ENCODE measurements at regions not wholly inside any gene's neighbourhood (a gene's known extent, or its start where the extent isn't known, plus 50 kb on each side); places are given as distances from the start of the nearest gene placed in this dataset.

GRCh38 chr16:26749072-26749471 is 317.7 kb upstream of the C16orf82 start:
- TF ChIP-seq FOXJ3 (CRISPR knock-in tag; IDR thresholded peaks at IDR 0.05; ENCODE audit: borderline replicate concordance), result no peak
- no peak for TF ChIP-seq NR2C2 (CRISPR knock-in tag; IDR thresholded peaks at IDR 0.05)
- TF ChIP-seq CTCF (IDR thresholded peaks at IDR 0.05), result no peak
- TF ChIP-seq NR1H2 (CRISPR knock-in tag; IDR thresholded peaks at IDR 0.05), result no peak
- no peak for TF ChIP-seq ZNF232 (CRISPR knock-in tag; IDR thresholded peaks at IDR 0.05)
- no peak for TF ChIP-seq SMAD3 (CRISPR knock-in tag; IDR thresholded peaks at IDR 0.05; ENCODE audit: borderline replicate concordance)
- TF ChIP-seq, protein P1, sequence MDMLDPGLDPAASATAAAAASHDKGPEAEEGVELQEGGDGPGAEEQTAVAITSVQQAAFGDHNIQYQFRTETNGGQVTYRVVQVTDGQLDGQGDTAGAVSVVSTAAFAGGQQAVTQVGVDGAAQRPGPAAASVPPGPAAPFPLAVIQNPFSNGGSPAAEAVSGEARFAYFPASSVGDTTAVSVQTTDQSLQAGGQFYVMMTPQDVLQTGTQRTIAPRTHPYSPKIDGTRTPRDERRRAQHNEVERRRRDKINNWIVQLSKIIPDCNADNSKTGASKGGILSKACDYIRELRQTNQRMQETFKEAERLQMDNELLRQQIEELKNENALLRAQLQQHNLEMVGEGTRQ (CRISPR knock-in tag; IDR thresholded peaks at IDR 0.05), result no peak
- no peak for TF ChIP-seq USF1 (CRISPR knock-in tag; IDR thresholded peaks at IDR 0.05)
- no peak for TF ChIP-seq AR (CRISPR knock-in tag; IDR thresholded peaks at IDR 0.05)
- no peak for TF ChIP-seq ZNF138 (CRISPR knock-in tag; conservative IDR thresholded peaks at IDR 0.05)
- no peak for TF ChIP-seq ZMAT4 (CRISPR knock-in tag; IDR thresholded peaks at IDR 0.05)
- TF ChIP-seq TP53 (CRISPR knock-in tag; IDR thresholded peaks at IDR 0.05), result no peak
- no peak for TF ChIP-seq CBFB (CRISPR knock-in tag; IDR thresholded peaks at IDR 0.05; ENCODE audit: low read depth)
- no peak for TF ChIP-seq STAT6 (CRISPR knock-in tag; conservative IDR thresholded peaks at IDR 0.05; ENCODE audit: low read depth)
